ENCODE measurements at regions not wholly inside any gene's neighbourhood (a gene's known extent, or its start where the extent isn't known, plus 50 kb on each side); places are given as distances from the start of the nearest gene placed in this dataset.

- CTCF ChIA-PET: interaction anchor here (0.6 to 4.0 kb wide), 22 partner anchors 9 to 304 kb away, joined by 3 to 35 read pairs (median 4); no protein-coding TSS in a partner anchor
- TF ChIP-seq CREB1 (CRISPR knock-in tag; IDR thresholded peaks at IDR 0.05) (no peak), GABPB1 (CRISPR knock-in tag; IDR thresholded peaks at IDR 0.05) (peak; percentile 57; the same call in 1 of the 2 replicates), CTCF (IDR thresholded peaks at IDR 0.05) (peak; percentile 86), MAX (CRISPR knock-in tag; IDR thresholded peaks at IDR 0.05) (peak; percentile 90), IRF2 (CRISPR knock-in tag; IDR thresholded peaks at IDR 0.05; ENCODE audit: borderline replicate concordance, low read depth) (no peak), AFF4 (CRISPR knock-in tag; IDR thresholded peaks at IDR 0.05; ENCODE audit: borderline replicate concordance) (no peak)
- ATAC-seq (peak; percentile 98), DNase-seq (ENCODE audit: low spot score) (peak; percentile 90)
- H3K4me3 Mint-ChIP-seq: no peak overlapping the region
- H3K27ac Mint-ChIP-seq: no peak overlapping the region
- POLR2A ChIA-PET: interaction anchor here (0.6 kb wide), 1 partner anchor 159 kb away, joined by 3 read pairs; no protein-coding TSS in a partner anchor
- peaks cover 19% of the 10 kb centered on the region for H3K27me3 Mint-ChIP-seq (ENCODE audit: low read depth)
- no peaks in the 10 kb centered on the region for H3K9me3 Mint-ChIP-seq
- H3K36me3 Mint-ChIP-seq: no peaks in the 10 kb centered on the region
- H3K4me1 Mint-ChIP-seq: no peaks in the 10 kb centered on the region
These were observed 53.7 kb upstream of the MBIP start for GRCh38 chr14:36373982-36374673.
